IPS-15b (cell line): ENCODE measurements at regions not wholly inside any gene's neighbourhood (a gene's known extent, or its start where the extent isn't known, plus 50 kb on each side); places are given as distances from the start of the nearest gene placed in this dataset.
"Not testable (repeated sequence)": the region's sequence is repeated elsewhere in the genome, so short reads cannot be mapped to it uniquely, and the experiment has no call there.

Experiments
- H3K27me3 ChIP-seq: one replicate; pipeline ENCODE4 v1.6.1; 2013; ENCODE audit warnings: low read length; ENCODE audit not compliant: control insufficient read depth, insufficient read depth
- H3K36me3 ChIP-seq: one replicate; pipeline ENCODE4 v1.6.1; 2013; ENCODE audit warnings: low read length; ENCODE audit not compliant: control insufficient read depth, insufficient read depth
- H3K4me1 ChIP-seq: one replicate; pipeline ENCODE4 v1.6.1; 2013; ENCODE audit warnings: mild to moderate bottlenecking, low read length; ENCODE audit not compliant: control insufficient read depth, insufficient read depth
- H3K4me3 ChIP-seq: one replicate; pipeline ENCODE4 v1.5.1; 2013; ENCODE audit warnings: low read depth, low read length
- H3K9ac ChIP-seq: one replicate; pipeline ENCODE4 v1.6.1; 2013; ENCODE audit warnings: low read depth, mild to moderate bottlenecking, low read length
- H3K9me3 ChIP-seq: one replicate; pipeline ENCODE4 v1.6.1; 2013; ENCODE audit warnings: mild to moderate bottlenecking, low read length; ENCODE audit not compliant: control insufficient read depth, insufficient read depth

GRCh38 chr10:80957161-80957560, 419.5 kb downstream of the SH2D4B start:
- H3K9me3 ChIP-seq, result no peaks in the 10 kb centered on the region
- H3K9ac ChIP-seq, result no peak overlapping the region
- H3K4me3 ChIP-seq, result no peak overlapping the region
- no peaks in the 10 kb centered on the region for H3K4me1 ChIP-seq
- H3K36me3 ChIP-seq, result no peaks in the 10 kb centered on the region
- no peaks in the 10 kb centered on the region for H3K27me3 ChIP-seq

GRCh38 chr10:80964179-80964578, 426.5 kb downstream of the SH2D4B start:
- no peaks in the 10 kb centered on the region for H3K27me3 ChIP-seq
- no peaks in the 10 kb centered on the region for H3K36me3 ChIP-seq
- H3K9me3 ChIP-seq, result no peaks in the 10 kb centered on the region
- no peaks in the 10 kb centered on the region for H3K4me1 ChIP-seq
- no peak overlapping the region for H3K4me3 ChIP-seq
- H3K9ac ChIP-seq, result no peak overlapping the region

- no peaks in the 10 kb centered on the region for H3K36me3 ChIP-seq
- no peaks in the 10 kb centered on the region for H3K4me1 ChIP-seq
- no peaks in the 10 kb centered on the region for H3K9me3 ChIP-seq
- H3K9ac ChIP-seq, result no peak overlapping the region
- H3K27me3 ChIP-seq, result no peaks in the 10 kb centered on the region
- H3K4me3 ChIP-seq, result no peak overlapping the region
Observed at GRCh38 chr10:80964955-80965614, 427.4 kb downstream of the SH2D4B start.

- Histone ChIP-seq H3K9me3 (no peaks in the 10 kb centered on the region), H3K9ac (no peak overlapping the region), H3K4me3 (no peak overlapping the region), H3K36me3 (no peaks in the 10 kb centered on the region), H3K27me3 (no peaks in the 10 kb centered on the region), H3K4me1 (no peaks in the 10 kb centered on the region)
Observed at GRCh38 chr10:80966326-80966986, 428.8 kb downstream of the SH2D4B start.

GRCh38 chr10:80967357-80967756, 429.7 kb downstream of the SH2D4B start:
- not testable (repeated sequence) for H3K4me3 ChIP-seq, H3K9ac ChIP-seq, H3K4me1 ChIP-seq, H3K36me3 ChIP-seq, H3K27me3 ChIP-seq, H3K9me3 ChIP-seq

GRCh38 chr10:80968903-80969302, 431.2 kb downstream of the SH2D4B start:
- Histone ChIP-seq H3K27me3 (no peaks in the 10 kb centered on the region), H3K9ac (no peak overlapping the region), H3K9me3 (no peaks in the 10 kb centered on the region), H3K36me3 (no peaks in the 10 kb centered on the region), H3K4me1 (no peaks in the 10 kb centered on the region), H3K4me3 (no peak overlapping the region)

GRCh38 chr10:80971461-80971860, 433.8 kb downstream of the SH2D4B start:
- H3K4me1 ChIP-seq, result no peaks in the 10 kb centered on the region
- H3K36me3 ChIP-seq, result no peaks in the 10 kb centered on the region
- H3K4me3 ChIP-seq, result no peak overlapping the region
- no peaks in the 10 kb centered on the region for H3K9me3 ChIP-seq
- H3K27me3 ChIP-seq, result no peaks in the 10 kb centered on the region
- no peak overlapping the region for H3K9ac ChIP-seq

GRCh38 chr10:80976658-80977057, 439.0 kb downstream of the SH2D4B start:
- Histone ChIP-seq H3K9ac (no peak overlapping the region), H3K9me3 (no peaks in the 10 kb centered on the region), H3K36me3 (no peaks in the 10 kb centered on the region), H3K27me3 (no peaks in the 10 kb centered on the region), H3K4me1 (no peaks in the 10 kb centered on the region), H3K4me3 (no peak overlapping the region)

GRCh38 chr10:80985102-80985501, 447.4 kb downstream of the SH2D4B start:
- Histone ChIP-seq H3K9me3 (no peaks in the 10 kb centered on the region), H3K4me1 (no peaks in the 10 kb centered on the region), H3K27me3 (no peaks in the 10 kb centered on the region), H3K9ac (no peak overlapping the region), H3K4me3 (no peak overlapping the region), H3K36me3 (peaks cover 2% of the 10 kb centered on the region)

- Histone ChIP-seq H3K4me1 (no peaks in the 10 kb centered on the region), H3K9ac (no peak overlapping the region), H3K27me3 (no peaks in the 10 kb centered on the region), H3K9me3 (no peaks in the 10 kb centered on the region), H3K36me3 (peaks cover 2% of the 10 kb centered on the region), H3K4me3 (no peak overlapping the region)
Observed at GRCh38 chr10:80986596-80986995, 448.9 kb downstream of the SH2D4B start.

- H3K4me1 ChIP-seq, result no peaks in the 10 kb centered on the region
- H3K36me3 ChIP-seq, result peaks cover 2% of the 10 kb centered on the region
- no peaks in the 10 kb centered on the region for H3K27me3 ChIP-seq
- no peak overlapping the region for H3K9ac ChIP-seq
- H3K4me3 ChIP-seq, result no peak overlapping the region
- no peaks in the 10 kb centered on the region for H3K9me3 ChIP-seq
Observed at GRCh38 chr10:80988755-80989154, 451.1 kb downstream of the SH2D4B start.

GRCh38 chr10:80996615-80997193, 459.0 kb downstream of the SH2D4B start:
- H3K36me3 ChIP-seq, result no peaks in the 10 kb centered on the region

More at GRCh38 chr10:80996615-80997193, 459.0 kb downstream of the SH2D4B start:
- Histone ChIP-seq H3K9ac (no peak overlapping the region), H3K9me3 (no peaks in the 10 kb centered on the region), H3K27me3 (no peaks in the 10 kb centered on the region), H3K4me1 (no peaks in the 10 kb centered on the region), H3K4me3 (no peak overlapping the region)
